Activated naive CD4-positive, alpha-beta T cell (primary cell): ENCODE measurements at regions not wholly inside any gene's neighbourhood (a gene's known extent, or its start where the extent isn't known, plus 50 kb on each side); places are given as distances from the start of the nearest gene placed in this dataset.

Source experiments
- DNase-seq, 4 experiments: peaks; one replicate each; lab custom pipeline; 2025; lab: John Stamatoyannopoulos, UW

GRCh38 chrX:13147733-13148132, 103.3 kb upstream of the FAM9C start:
- no peak for DNase-seq

- DNase-seq = no peak
Observed at GRCh38 chrX:13147147-13147546, 102.7 kb upstream of the FAM9C start.

- no peak for DNase-seq
Observed at GRCh38 chrX:13144927-13145655, 100.7 kb upstream of the FAM9C start.

GRCh38 chrX:13142891-13143290, 98.5 kb upstream of the FAM9C start:
- DNase-seq = no peak

GRCh38 chrX:13140007-13140406, 95.6 kb upstream of the FAM9C start:
- DNase-seq = no peak

- no peak for DNase-seq
Observed at GRCh38 chrX:13131396-13132137, 87.1 kb upstream of the FAM9C start.

- DNase-seq = no peak
Observed at GRCh38 chrX:13130816-13131215, 86.4 kb upstream of the FAM9C start.

- DNase-seq = no peak
Observed at GRCh38 chrX:13128104-13128503, 83.7 kb upstream of the FAM9C start.

- no peak for DNase-seq
Observed at GRCh38 chrX:13126775-13127174, 82.4 kb upstream of the FAM9C start.

GRCh38 chrX:13125188-13125587, 80.8 kb upstream of the FAM9C start:
- DNase-seq = no peak

- DNase-seq = no peak
Observed at GRCh38 chrX:13123857-13124345, 79.5 kb upstream of the FAM9C start.

- no peak for DNase-seq
Observed at GRCh38 chrX:13123247-13123856, 78.9 kb upstream of the FAM9C start.

- DNase-seq = no peak
Observed at GRCh38 chrX:13121020-13121555, 76.7 kb upstream of the FAM9C start.

GRCh38 chrX:13120017-13120416, 75.6 kb upstream of the FAM9C start:
- DNase-seq = no peak

- no peak for DNase-seq
Observed at GRCh38 chrX:13119386-13119785, 75.0 kb upstream of the FAM9C start.

GRCh38 chrX:13115146-13115855, 70.9 kb upstream of the FAM9C start:
- no peak for DNase-seq

- DNase-seq = no peak
Observed at GRCh38 chrX:13112499-13112898, 68.1 kb upstream of the FAM9C start.

GRCh38 chrX:13110433-13111324, 66.3 kb upstream of the FAM9C start:
- no peak for DNase-seq

GRCh38 chrX:13109817-13110216, 65.4 kb upstream of the FAM9C start:
- no peak for DNase-seq

GRCh38 chrX:13103914-13104274, 59.5 kb upstream of the FAM9C start:
- no peak for DNase-seq
